HepG2 (cell line): ENCODE measurements at regions not wholly inside any gene's neighbourhood (a gene's known extent, or its start where the extent isn't known, plus 50 kb on each side); places are given as distances from the start of the nearest gene placed in this dataset.

Source experiments
- ATAD3A ChIP-seq: sonication (generic); formaldehyde crosslinking; IDR thresholded peaks from 2 replicates; pipeline ENCODE4 v1.4.0; 2020; ENCODE audit warnings: missing genetic modification reagents
- ATF4 ChIP-seq, 2 experiments: fragments of 450-650 bp in 1 of 2; sonication (generic) in 1 of 2; formaldehyde crosslinking; IDR thresholded peaks; 2 replicates each; pipeline versions ENCODE4 v1.5.0 to v1.8.0; 2020 to 2022; ENCODE audit warnings: mild to moderate bottlenecking in 1 of 2, missing genetic modification reagents in 1 of 2
- DBP ChIP-seq: sonication (generic); formaldehyde crosslinking; IDR thresholded peaks from 2 replicates; pipeline ENCODE4 v1.4.0; 2020; ENCODE audit warnings: missing genetic modification reagents; ENCODE audit errors: not compliant biosample characterization
- HOXD1 ChIP-seq: sonication (generic); formaldehyde crosslinking; IDR thresholded peaks from 2 replicates; pipeline ENCODE4 v1.5.0; 2020; ENCODE audit warnings: missing genetic modification reagents
- IKZF5 ChIP-seq: IDR thresholded peaks from 2 replicates; pipeline ENCODE4 v1.6.1; 2018; ENCODE audit warnings: missing genetic modification reagents, mild to moderate bottlenecking, missing compliant biosample characterization
- LBX2 ChIP-seq: sonication (generic); formaldehyde crosslinking; IDR thresholded peaks from 2 replicates; pipeline ENCODE4 v1.5.0; 2020; ENCODE audit warnings: missing genetic modification reagents, mild to moderate bottlenecking, borderline replicate concordance
- MED8 ChIP-seq: sonication (generic); formaldehyde crosslinking; IDR thresholded peaks from 2 replicates; pipeline ENCODE4 v1.8.1; 2023; ENCODE audit warnings: mild to moderate bottlenecking, missing genetic modification reagents; ENCODE audit not compliant: insufficient replicate concordance
- POLR2AphosphoS5 ChIP-seq: IDR thresholded peaks from 2 replicates; pipeline ENCODE4 v1.6.1; 2012; ENCODE audit warnings: low read depth, low read length
- RNF2 ChIP-seq: fragments of 450-650 bp; conservative IDR thresholded peaks from 2 replicates; pipeline ENCODE4 v1.6.1; 2016; ENCODE audit warnings: low read depth
- SCMH1 ChIP-seq: sonication (generic); formaldehyde crosslinking; IDR thresholded peaks from 2 replicates; pipeline ENCODE4 v1.9.0; 2021; ENCODE audit warnings: missing genetic modification reagents, mild to moderate bottlenecking, borderline replicate concordance
- THAP11 ChIP-seq: IDR thresholded peaks from 2 replicates; pipeline ENCODE4 v1.6.1; 2016; ENCODE audit warnings: missing biosample characterization, missing genetic modification reagents
- ZGPAT ChIP-seq: IDR thresholded peaks from 2 replicates; pipeline ENCODE4 v1.6.1; 2016; ENCODE audit warnings: mild to moderate bottlenecking
- ZNF280B ChIP-seq: sonication (generic); formaldehyde crosslinking; IDR thresholded peaks from 2 replicates; pipeline ENCODE4 v1.5.0; 2020; ENCODE audit warnings: missing genetic modification reagents, mild to moderate bottlenecking, borderline replicate concordance
- ZNF280D ChIP-seq: sonication (generic); formaldehyde crosslinking; IDR thresholded peaks from 2 replicates; pipeline ENCODE4 v1.5.1; 2020; ENCODE audit warnings: mild to moderate bottlenecking, missing genetic modification reagents
- ZNF331 ChIP-seq: sonication (generic); formaldehyde crosslinking; IDR thresholded peaks from 2 replicates; pipeline ENCODE4 v1.4.0; 2020; ENCODE audit warnings: missing genetic modification reagents
- ZNF44 ChIP-seq: sonication (generic); formaldehyde crosslinking; IDR thresholded peaks from 2 replicates; pipeline ENCODE4 v1.5.1; 2020; ENCODE audit warnings: mild to moderate bottlenecking, missing genetic modification reagents
- ZNF614 ChIP-seq: IDR thresholded peaks from 2 replicates; pipeline ENCODE4 v1.6.1; 2018; ENCODE audit warnings: missing biosample characterization, missing genetic modification reagents, inconsistent platforms, borderline replicate concordance
- ZNF660 ChIP-seq: sonication (generic); formaldehyde crosslinking; IDR thresholded peaks from 2 replicates; pipeline ENCODE4 v1.5.1; 2020; ENCODE audit warnings: mild to moderate bottlenecking, low read depth, missing genetic modification reagents, borderline replicate concordance
- ZNF777 ChIP-seq: sonication (generic); formaldehyde crosslinking; IDR thresholded peaks from 2 replicates; pipeline ENCODE4 v1.4.0; 2020; ENCODE audit warnings: missing genetic modification reagents
- ZSCAN12 ChIP-seq: sonication (generic); formaldehyde crosslinking; IDR thresholded peaks from 2 replicates; pipeline ENCODE4 v1.9.0; 2021; ENCODE audit warnings: mild to moderate bottlenecking, missing genetic modification reagents

GRCh38 chr12:98397323-98398105, 117.9 kb upstream of the TMPO start (continued):
- TF ChIP-seq ZSCAN12 (no peak), ZNF44 (no peak), SCMH1 (CRISPR knock-in tag) (no peak), THAP11 (CRISPR knock-in tag) (peak; percentile 36; the same call in 1 of the 2 replicates), ZGPAT (CRISPR knock-in tag) (0 out of 2 replicates have a peak, but pooled peaks have one; percentile 33), ZNF777 (CRISPR knock-in tag) (no peak), LBX2 (CRISPR knock-in tag) (no peak), ATF4 (CRISPR knock-in tag; IDR thresholded peaks at IDR 0.05) (no peak; a peak in 1 of 4 replicates), ZNF614 (CRISPR knock-in tag) (no peak), ZNF280B (CRISPR knock-in tag) (no peak), IKZF5 (CRISPR knock-in tag) (no peak), HOXD1 (no peak), ATAD3A (CRISPR knock-in tag) (no peak), ZNF660 (CRISPR knock-in tag) (no peak), MED8 (no peak), POLR2AphosphoS5 (no peak), ZNF331 (CRISPR knock-in tag) (0 out of 2 replicates have a peak, but pooled peaks have one; percentile 16), ZNF280D (CRISPR knock-in tag) (no peak), DBP (CRISPR knock-in tag) (no peak), RNF2 (no peak)
